ENCODE measurements at regions not wholly inside any gene's neighbourhood (a gene's known extent, or its start where the extent isn't known, plus 50 kb on each side); places are given as distances from the start of the nearest gene placed in this dataset.

GRCh38 chr5:93300309-93300923 lies 280.6 kb downstream of the NR2F1-AS1 start:
- H3K36me3 ChIP-seq (ENCODE audit: control insufficient read depth in 2 of 2, insufficient read depth in 2 of 2, low read length in 1 of 2): no peaks in the 10 kb centered on the region
- RAD21 ChIA-PET (ENCODE audit: unreplicated experiment): no interaction called here
- WGBS (ENCODE audit: insufficient coverage, insufficient replicate concordance, low lambda C conversion rate, missing lambda C conversion rate): 38% methylated on average over 8 of the region's 8 CpGs
- in situ Hi-C loops (cut with MboI) (no loop called here), intact Hi-C loops (cut with micrococcal nuclease; ENCODE audit: unreplicated experiment) (no loop called here)
- ATAC-seq: no peak
- H3K79me2 ChIP-seq (ENCODE audit: control insufficient read depth, insufficient read depth, low read length): no peaks in the 10 kb centered on the region
- no peak overlapping the region for H3K4me2 ChIP-seq (ENCODE audit: control insufficient read depth, insufficient read depth)
- no peaks in the 10 kb centered on the region for H3K9me3 ChIP-seq (replicated peaks; ENCODE audit: control insufficient read depth, insufficient read depth, low read length)
- CTCF ChIA-PET: interaction anchor here (0.6 to 1.0 kb wide), 2 partner anchors 29 to 241 kb away, joined by 3 read pairs; no protein-coding TSS in a partner anchor
- no peak overlapping the region for H2AFZ ChIP-seq (ENCODE audit: control insufficient read depth, low read depth, low read length)
- H3K27me3 ChIP-seq (replicated peaks in 1 of 2; ENCODE audit: control insufficient read depth in 2 of 2, insufficient read depth in 2 of 2, low read length in 1 of 2): no peaks in the 10 kb centered on the region
- BruUV-seq (replicated peaks): no TSS peak
- SMC1A ChIA-PET (ENCODE audit: uncharacterized antibody, unreplicated experiment): interaction anchor here (1.5 kb wide), 1 partner anchor 12 kb away, joined by 4 read pairs; no protein-coding TSS in a partner anchor
- H3K9ac ChIP-seq (ENCODE audit: control insufficient read depth, insufficient read depth, low read length): no peak overlapping the region
- no peak for DNase-seq (ENCODE audit: low read depth, low spot score)
- H3K4me3 ChIP-seq: no peak overlapping the region
- no peak for FAIRE-seq
- TF ChIP-seq NR2F1 (conservative IDR thresholded peaks at IDR 0.05): no peak
- TF ChIP-seq IKZF1 (conservative IDR thresholded peaks at IDR 0.05): no peak
- no peak for TF ChIP-seq NRF1 (conservative IDR thresholded peaks at IDR 0.05; ENCODE audit: low read depth, low read length)
- no peak for TF ChIP-seq MEF2B (IDR thresholded peaks at IDR 0.05; ENCODE audit: partially characterized antibody, poor library complexity, severe bottlenecking)
- no peak for TF ChIP-seq E2F4 (IDR thresholded peaks at IDR 0.05; ENCODE audit: low read depth, low read length)
- no peak for TF ChIP-seq ETV6 (conservative IDR thresholded peaks at IDR 0.05 in 1 of 2, IDR thresholded peaks at IDR 0.05 in 1 of 2; ENCODE audit: borderline replicate concordance in 1 of 2, low read depth in 1 of 2)
- no peak for TF ChIP-seq NKRF (conservative IDR thresholded peaks at IDR 0.05)
- TF ChIP-seq ZSCAN29 (IDR thresholded peaks at IDR 0.05): no peak
- no peak for TF ChIP-seq PBX3 (IDR thresholded peaks at IDR 0.05; ENCODE audit: insufficient replicate concordance, low read depth, low read length)
- no peak for TF ChIP-seq NFXL1 (IDR thresholded peaks at IDR 0.05; ENCODE audit: borderline replicate concordance)
- no peak for TF ChIP-seq SIX5 (IDR thresholded peaks at IDR 0.05; ENCODE audit: low read depth, low read length, severe bottlenecking)
- no peak for TF ChIP-seq CEBPB (IDR thresholded peaks at IDR 0.05; ENCODE audit: borderline replicate concordance in 1 of 2, low read depth in 2 of 2, low read length in 2 of 2)
- TF ChIP-seq HDGF (IDR thresholded peaks at IDR 0.05): no peak
- no peak for TF ChIP-seq WRNIP1 (IDR thresholded peaks at IDR 0.05; ENCODE audit: borderline replicate concordance, low read depth, low read length)
- TF ChIP-seq FOS (IDR thresholded peaks at IDR 0.05; ENCODE audit: borderline replicate concordance, extremely low read depth, insufficient read length): no peak
- TF ChIP-seq SREBF2 (IDR thresholded peaks at IDR 0.05; ENCODE audit: low read length): no peak
- POLR2A ChIA-PET: no interaction called here
- no peaks in the 10 kb centered on the region for H4K20me1 ChIP-seq (ENCODE audit: control insufficient read depth, insufficient read depth)
- H3K27ac ChIP-seq (ENCODE audit: control insufficient read depth, insufficient read depth): no peak overlapping the region
- H3K4me1 ChIP-seq (ENCODE audit: control insufficient read depth, insufficient read depth, low read length): no peaks in the 10 kb centered on the region

Data from GM12878 (cell line).